ENCODE measurements at regions not wholly inside any gene's neighbourhood (a gene's known extent, or its start where the extent isn't known, plus 50 kb on each side); places are given as distances from the start of the nearest gene placed in this dataset.

GRCh38 chrX:122091571-122091970 is 1044.2 kb downstream of the GLUD2 start:
- Histone ChIP-seq H3K4me3 (ENCODE audit: low read length in 2 of 2) (no peak overlapping the region), H2BK12ac (ENCODE audit: low read length) (no peak overlapping the region), H3K36me3 (replicated peaks in 1 of 2; ENCODE audit: control insufficient read depth in 2 of 2, insufficient read depth in 2 of 2, low read length in 2 of 2) (no peaks in the 10 kb centered on the region), H3K4ac (ENCODE audit: low read length) (no peak overlapping the region), H3K14ac (ENCODE audit: low read length) (no peak overlapping the region), H3K4me1 (ENCODE audit: control insufficient read depth in 2 of 2, insufficient read depth in 1 of 2, low read depth in 1 of 2, low read length in 2 of 2) (no peaks in the 10 kb centered on the region), H2BK5ac (ENCODE audit: low read length) (no peak overlapping the region), H2AFZ (ENCODE audit: low read length) (no peak overlapping the region), H3K23ac (ENCODE audit: low read depth, low read length, poor library complexity) (no peak overlapping the region), H3K27me3 (ENCODE audit: control insufficient read depth in 3 of 3, insufficient read depth in 3 of 3, low read depth in 1 of 3, low read length in 3 of 3) (no peaks in the 10 kb centered on the region), H2BK15ac (ENCODE audit: low read length) (no peak overlapping the region), H2BK120ac (ENCODE audit: low read depth, low read length) (no peak overlapping the region), H3K9ac (ENCODE audit: low read depth, low read length, poor library complexity) (no peak overlapping the region), H3K18ac (ENCODE audit: low read length) (no peak overlapping the region), H3K79me1 (ENCODE audit: low read depth, low read length) (no peaks in the 10 kb centered on the region), H3K9me3 (replicated peaks in 1 of 2; ENCODE audit: control insufficient read depth in 2 of 2, insufficient read depth in 1 of 2, low read depth in 1 of 2, low read length in 2 of 2) (no peaks in the 10 kb centered on the region), H2AK5ac (ENCODE audit: low read depth, low read length) (no peak overlapping the region), H4K8ac (ENCODE audit: low read depth, low read length) (no peak overlapping the region), H4K91ac (ENCODE audit: low read depth, low read length, poor library complexity) (no peak overlapping the region), H3K27ac (replicated peaks; ENCODE audit: low read length) (no peak overlapping the region), H3K4me2 (ENCODE audit: insufficient read depth, low read length, poor library complexity, severe bottlenecking) (no peak overlapping the region)
- DNase-seq (ENCODE audit: low spot score), result no peak

- no peaks in the 10 kb centered on the region for H3K27me3 ChIP-seq (ENCODE audit: control insufficient read depth in 3 of 3, insufficient read depth in 3 of 3, low read depth in 1 of 3, low read length in 3 of 3)
- no peaks in the 10 kb centered on the region for H3K79me1 ChIP-seq (ENCODE audit: low read depth, low read length)
- no CpG with 5 or more reads among the region's 3 CpGs for WGBS, 2 donors (ENCODE audit: extremely low coverage in 2 of 2, insufficient read length in 2 of 2, insufficient replicate concordance in 1 of 2)
Measured at GRCh38 chrX:122092360-122092759, 1045.0 kb downstream of the GLUD2 start.

GRCh38 chrX:122092978-122093377 is 1045.6 kb downstream of the GLUD2 start:
- Histone ChIP-seq H3K9me3 (replicated peaks in 1 of 2; ENCODE audit: control insufficient read depth in 2 of 2, insufficient read depth in 1 of 2, low read depth in 1 of 2, low read length in 2 of 2) (peaks cover 0 to 2% of the 10 kb centered on the region in 2 donors), H3K4ac (ENCODE audit: low read length) (no peak overlapping the region), H4K8ac (ENCODE audit: low read depth, low read length) (no peak overlapping the region), H2BK120ac (ENCODE audit: low read depth, low read length) (no peak overlapping the region), H3K27me3 (ENCODE audit: control insufficient read depth in 3 of 3, insufficient read depth in 3 of 3, low read depth in 1 of 3, low read length in 3 of 3) (no peaks in the 10 kb centered on the region), H3K4me3 (ENCODE audit: low read length in 2 of 2) (no peak overlapping the region), H2BK5ac (ENCODE audit: low read length) (no peak overlapping the region), H3K27ac (replicated peaks; ENCODE audit: low read length) (no peak overlapping the region), H3K23ac (ENCODE audit: low read depth, low read length, poor library complexity) (no peak overlapping the region), H3K79me1 (ENCODE audit: low read depth, low read length) (no peaks in the 10 kb centered on the region), H2AFZ (ENCODE audit: low read length) (no peak overlapping the region), H3K18ac (ENCODE audit: low read length) (no peak overlapping the region), H3K36me3 (replicated peaks in 1 of 2; ENCODE audit: control insufficient read depth in 2 of 2, insufficient read depth in 2 of 2, low read length in 2 of 2) (no peaks in the 10 kb centered on the region), H4K91ac (ENCODE audit: low read depth, low read length, poor library complexity) (no peak overlapping the region), H2AK5ac (ENCODE audit: low read depth, low read length) (no peak overlapping the region), H3K4me2 (ENCODE audit: insufficient read depth, low read length, poor library complexity, severe bottlenecking) (no peak overlapping the region), H3K14ac (ENCODE audit: low read length) (no peak overlapping the region), H3K4me1 (ENCODE audit: control insufficient read depth in 2 of 2, insufficient read depth in 1 of 2, low read depth in 1 of 2, low read length in 2 of 2) (no peaks in the 10 kb centered on the region), H3K9ac (ENCODE audit: low read depth, low read length, poor library complexity) (no peak overlapping the region), H2BK15ac (ENCODE audit: low read length) (no peak overlapping the region), H2BK12ac (ENCODE audit: low read length) (no peak overlapping the region)
- no peak for DNase-seq (ENCODE audit: low spot score)
- WGBS, 2 donors (ENCODE audit: extremely low coverage in 2 of 2, insufficient read length in 2 of 2, insufficient replicate concordance in 1 of 2), result no CpG with 5 or more reads among the region's 2 CpGs

More at GRCh38 chrX:122092360-122092759, 1045.0 kb downstream of the GLUD2 start:
- H2BK120ac ChIP-seq (ENCODE audit: low read depth, low read length), result no peak overlapping the region
- H3K4me2 ChIP-seq (ENCODE audit: insufficient read depth, low read length, poor library complexity, severe bottlenecking), result no peak overlapping the region
- H3K23ac ChIP-seq (ENCODE audit: low read depth, low read length, poor library complexity), result no peak overlapping the region
- no peak overlapping the region for H2BK15ac ChIP-seq (ENCODE audit: low read length)
- no peak overlapping the region for H4K8ac ChIP-seq (ENCODE audit: low read depth, low read length)
- H3K18ac ChIP-seq (ENCODE audit: low read length), result no peak overlapping the region
- no peak overlapping the region for H2BK5ac ChIP-seq (ENCODE audit: low read length)
- H3K4me1 ChIP-seq (ENCODE audit: control insufficient read depth in 2 of 2, insufficient read depth in 1 of 2, low read depth in 1 of 2, low read length in 2 of 2), result no peaks in the 10 kb centered on the region
- no peaks in the 10 kb centered on the region for H3K36me3 ChIP-seq (replicated peaks in 1 of 2; ENCODE audit: control insufficient read depth in 2 of 2, insufficient read depth in 2 of 2, low read length in 2 of 2)
- no peak overlapping the region for H2AK5ac ChIP-seq (ENCODE audit: low read depth, low read length)
- H3K9me3 ChIP-seq (replicated peaks in 1 of 2; ENCODE audit: control insufficient read depth in 2 of 2, insufficient read depth in 1 of 2, low read depth in 1 of 2, low read length in 2 of 2), result no peaks in the 10 kb centered on the region
- H3K9ac ChIP-seq (ENCODE audit: low read depth, low read length, poor library complexity), result no peak overlapping the region
- no peak overlapping the region for H3K27ac ChIP-seq (replicated peaks; ENCODE audit: low read length)
- H3K4ac ChIP-seq (ENCODE audit: low read length), result no peak overlapping the region
- H3K4me3 ChIP-seq (ENCODE audit: low read length in 2 of 2), result no peak overlapping the region
- H2AFZ ChIP-seq (ENCODE audit: low read length), result no peak overlapping the region
- no peak overlapping the region for H3K14ac ChIP-seq (ENCODE audit: low read length)
- DNase-seq (ENCODE audit: low spot score), result no peak
- no peak overlapping the region for H4K91ac ChIP-seq (ENCODE audit: low read depth, low read length, poor library complexity)
- no peak overlapping the region for H2BK12ac ChIP-seq (ENCODE audit: low read length)

GRCh38 chrX:122094611-122095010 is 1047.2 kb downstream of the GLUD2 start:
- no peaks in the 10 kb centered on the region for H3K36me3 ChIP-seq (replicated peaks in 1 of 2; ENCODE audit: control insufficient read depth in 2 of 2, insufficient read depth in 2 of 2, low read length in 2 of 2)
- H2BK12ac ChIP-seq (ENCODE audit: low read length), result no peak overlapping the region
- H3K27ac ChIP-seq (replicated peaks; ENCODE audit: low read length), result no peak overlapping the region
- H3K14ac ChIP-seq (ENCODE audit: low read length), result no peak overlapping the region
- H3K9ac ChIP-seq (ENCODE audit: low read depth, low read length, poor library complexity), result no peak overlapping the region
- H3K23ac ChIP-seq (ENCODE audit: low read depth, low read length, poor library complexity), result no peak overlapping the region
- no peak overlapping the region for H4K8ac ChIP-seq (ENCODE audit: low read depth, low read length)
- no peak overlapping the region for H3K4me2 ChIP-seq (ENCODE audit: insufficient read depth, low read length, poor library complexity, severe bottlenecking)
- no peaks in the 10 kb centered on the region for H3K79me1 ChIP-seq (ENCODE audit: low read depth, low read length)
- no peak overlapping the region for H2BK5ac ChIP-seq (ENCODE audit: low read length)
- no peak overlapping the region for H2BK120ac ChIP-seq (ENCODE audit: low read depth, low read length)
- no peak overlapping the region for H3K4me3 ChIP-seq (ENCODE audit: low read length in 2 of 2)
- no peaks in the 10 kb centered on the region for H3K27me3 ChIP-seq (ENCODE audit: control insufficient read depth in 3 of 3, insufficient read depth in 3 of 3, low read depth in 1 of 3, low read length in 3 of 3)
- no peak overlapping the region for H3K4ac ChIP-seq (ENCODE audit: low read length)
- no peak overlapping the region for H4K91ac ChIP-seq (ENCODE audit: low read depth, low read length, poor library complexity)
- no peak overlapping the region for H2BK15ac ChIP-seq (ENCODE audit: low read length)
- H3K9me3 ChIP-seq (replicated peaks in 1 of 2; ENCODE audit: control insufficient read depth in 2 of 2, insufficient read depth in 1 of 2, low read depth in 1 of 2, low read length in 2 of 2), result peaks cover 0 to 2% of the 10 kb centered on the region in 2 donors
- no peaks in the 10 kb centered on the region for H3K4me1 ChIP-seq (ENCODE audit: control insufficient read depth in 2 of 2, insufficient read depth in 1 of 2, low read depth in 1 of 2, low read length in 2 of 2)
- H3K18ac ChIP-seq (ENCODE audit: low read length), result no peak overlapping the region
- no peak overlapping the region for H2AK5ac ChIP-seq (ENCODE audit: low read depth, low read length)
- DNase-seq (ENCODE audit: low spot score), result no peak
- H2AFZ ChIP-seq (ENCODE audit: low read length), result no peak overlapping the region
